Mesodermal cell (in vitro differentiated cells): ENCODE measurements at regions not wholly inside any gene's neighbourhood (a gene's known extent, or its start where the extent isn't known, plus 50 kb on each side); places are given as distances from the start of the nearest gene placed in this dataset.
"Not testable (repeated sequence)": the region's sequence is repeated elsewhere in the genome, so short reads cannot be mapped to it uniquely, and the experiment has no call there.

Source experiments
- H3K27ac ChIP-seq: 2 replicates; pipeline ENCODE4 v1.7.0; 2013; ENCODE audit warnings: mild to moderate bottlenecking, low read depth, low read length, moderate library complexity; ENCODE audit not compliant: severe bottlenecking
- H3K36me3 ChIP-seq: 2 replicates; pipeline ENCODE4 v1.7.1; 2013; ENCODE audit warnings: mild to moderate bottlenecking, low read length, moderate library complexity; ENCODE audit not compliant: control insufficient read depth, insufficient read depth
- H3K4me1 ChIP-seq: one replicate; pipeline ENCODE4 v1.7.1; 2013; ENCODE audit warnings: mild to moderate bottlenecking, low read length; ENCODE audit not compliant: insufficient read depth, control insufficient read depth, poor library complexity, severe bottlenecking
- H3K4me3 ChIP-seq: 2 replicates; pipeline ENCODE4 v1.7.0; 2013; ENCODE audit warnings: low read length, control low read depth, mild to moderate bottlenecking; ENCODE audit not compliant: insufficient read depth, poor library complexity, severe bottlenecking; ENCODE audit errors: extremely low read depth
- H3K9me3 ChIP-seq: 2 replicates; pipeline ENCODE4 v1.7.1; 2013; ENCODE audit warnings: mild to moderate bottlenecking, low read length, moderate library complexity; ENCODE audit not compliant: control insufficient read depth
- WGBS, 2 experiments: methylation state at CpG; one replicate each; pipeline ENCODE4 v1.1.5; 2013; ENCODE audit warnings: missing lambda C conversion rate in 2 of 2; ENCODE audit not compliant: insufficient coverage in 2 of 2; 5-methylcytosine and 5-hydroxymethylcytosine counted together

- WGBS, 2 experiments, result 92% methylated on average over 13 to 14 of the region's 14 CpGs
- no peak overlapping the region for H3K4me3 ChIP-seq
These were observed 582.2 kb downstream of the CETN3 start for GRCh38 chr5:89827359-89827758.

GRCh38 chr5:89826938-89827337 lies 582.6 kb downstream of the CETN3 start:
- WGBS, 2 experiments, result 94 to 100% methylated on average over 2 to 3 of the region's 8 CpGs
- no peaks in the 10 kb centered on the region for H3K4me1 ChIP-seq
- no peaks in the 10 kb centered on the region for H3K36me3 ChIP-seq
- no peak overlapping the region for H3K27ac ChIP-seq
- H3K9me3 ChIP-seq, result no peaks in the 10 kb centered on the region
- no peak overlapping the region for H3K4me3 ChIP-seq

More at GRCh38 chr5:89827359-89827758, 582.2 kb downstream of the CETN3 start:
- no peaks in the 10 kb centered on the region for H3K9me3 ChIP-seq
- no peak overlapping the region for H3K27ac ChIP-seq
- no peaks in the 10 kb centered on the region for H3K36me3 ChIP-seq
- no peaks in the 10 kb centered on the region for H3K4me1 ChIP-seq

DNA sequence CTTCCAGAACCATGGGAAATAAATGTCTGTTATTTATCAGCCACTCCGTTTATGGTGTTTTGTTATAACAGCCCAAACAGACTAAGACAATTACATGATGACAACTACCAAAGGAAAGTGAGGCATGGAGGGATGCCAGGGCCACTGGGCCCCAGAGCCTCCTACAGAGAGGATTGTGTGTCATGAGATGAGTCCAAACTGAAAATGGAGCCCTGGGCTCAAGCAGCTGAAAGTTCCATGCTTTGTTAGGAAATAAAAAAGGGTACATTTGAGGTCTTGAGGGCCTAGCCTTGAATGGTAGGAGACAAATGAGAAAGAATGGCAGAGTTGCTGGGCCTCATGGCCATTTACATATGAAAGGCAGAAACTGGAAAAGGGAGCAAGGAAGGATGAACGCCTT lies 586.5 kb downstream of the CETN3 start:
- Histone ChIP-seq H3K4me1 (no peaks in the 10 kb centered on the region), H3K27ac (no peak overlapping the region), H3K4me3 (no peak overlapping the region), H3K9me3 (no peaks in the 10 kb centered on the region), H3K36me3 (no peaks in the 10 kb centered on the region)
- WGBS, 2 experiments, result no CpG with 5 or more reads among the region's 2 CpGs

DNA sequence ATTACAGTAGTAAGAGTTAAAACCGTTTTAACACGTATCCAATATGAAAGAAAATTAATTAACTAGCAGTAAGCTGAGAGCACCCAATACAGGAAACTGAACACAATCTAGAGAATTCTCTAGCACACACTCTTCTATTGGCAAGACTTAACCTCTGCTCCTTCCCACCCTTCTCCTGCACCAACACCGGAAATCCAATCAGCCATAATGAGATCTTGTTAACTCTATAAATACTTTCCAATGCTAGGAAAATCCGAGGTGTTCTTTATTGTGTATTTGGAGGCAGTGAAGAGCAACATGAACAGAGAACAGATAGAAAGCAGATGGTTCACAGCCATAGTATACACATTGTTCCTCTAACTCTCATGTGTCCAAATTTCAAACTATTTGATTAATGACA lies 591.7 kb downstream of the CETN3 start:
- Histone ChIP-seq H3K27ac (no peak overlapping the region), H3K4me1 (no peaks in the 10 kb centered on the region), H3K36me3 (no peaks in the 10 kb centered on the region), H3K4me3 (no peak overlapping the region), H3K9me3 (no peaks in the 10 kb centered on the region)
- WGBS, 2 experiments, result 100% methylated on average over 1 of the region's 4 CpGs; no CpG with 5 or more reads in 1 of the 2 experiments

GRCh38 chr5:89816038-89816437 lies 593.5 kb downstream of the CETN3 start:
- Histone ChIP-seq H3K27ac (no peak overlapping the region), H3K9me3 (no peaks in the 10 kb centered on the region), H3K36me3 (no peaks in the 10 kb centered on the region), H3K4me1 (no peaks in the 10 kb centered on the region), H3K4me3 (no peak overlapping the region)
- WGBS, 2 experiments, result 86 to 100% methylated on average over 1 of the region's 2 CpGs

DNA sequence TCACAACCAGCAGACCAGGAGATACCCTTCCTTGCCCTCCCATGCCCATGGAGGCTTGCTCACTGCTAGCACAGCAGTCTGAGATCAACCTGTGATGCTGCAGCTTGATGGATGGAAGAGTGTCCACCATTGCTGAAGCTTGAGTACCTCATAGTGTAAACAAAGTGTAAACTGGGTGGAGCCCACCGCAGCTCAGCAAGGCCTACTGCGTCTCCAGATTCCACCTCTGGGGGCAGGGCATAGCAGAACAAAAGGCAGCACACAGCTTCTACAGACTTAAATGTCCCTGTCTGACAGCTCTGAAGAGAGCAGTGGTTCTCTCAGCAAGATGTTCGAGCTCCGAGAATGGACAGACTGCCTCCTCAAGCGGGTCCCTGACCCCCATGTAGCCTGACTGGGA lies 608.8 kb downstream of the CETN3 start:
- H3K9me3 ChIP-seq, H3K36me3 ChIP-seq, H3K4me1 ChIP-seq, H3K4me3 ChIP-seq, H3K27ac ChIP-seq: not testable (repeated sequence)
- 79 to 93% methylated on average over 5 of the region's 5 CpGs for WGBS, 2 experiments

GRCh38 chr5:89794504-89794903 lies 615.1 kb downstream of the CETN3 start:
- not testable (repeated sequence) for H3K9me3 ChIP-seq, H3K36me3 ChIP-seq, H3K4me3 ChIP-seq, H3K4me1 ChIP-seq, H3K27ac ChIP-seq
- WGBS, 2 experiments, result 87 to 96% methylated on average over 5 to 6 of the region's 6 CpGs

- H3K9me3 ChIP-seq, result peaks cover 16% of the 10 kb centered on the region
- H3K36me3 ChIP-seq, H3K4me3 ChIP-seq, H3K27ac ChIP-seq, H3K4me1 ChIP-seq: not testable (repeated sequence)
These were observed 629.8 kb downstream of the CETN3 start for GRCh38 chr5:89779734-89780133.

GRCh38 chr5:89777758-89778157 lies 631.8 kb downstream of the CETN3 start:
- 97% methylated on average over 13 of the region's 13 CpGs for WGBS, 2 experiments
- Histone ChIP-seq H3K36me3 (no peaks in the 10 kb centered on the region), H3K4me3 (no peak overlapping the region)

DNA sequence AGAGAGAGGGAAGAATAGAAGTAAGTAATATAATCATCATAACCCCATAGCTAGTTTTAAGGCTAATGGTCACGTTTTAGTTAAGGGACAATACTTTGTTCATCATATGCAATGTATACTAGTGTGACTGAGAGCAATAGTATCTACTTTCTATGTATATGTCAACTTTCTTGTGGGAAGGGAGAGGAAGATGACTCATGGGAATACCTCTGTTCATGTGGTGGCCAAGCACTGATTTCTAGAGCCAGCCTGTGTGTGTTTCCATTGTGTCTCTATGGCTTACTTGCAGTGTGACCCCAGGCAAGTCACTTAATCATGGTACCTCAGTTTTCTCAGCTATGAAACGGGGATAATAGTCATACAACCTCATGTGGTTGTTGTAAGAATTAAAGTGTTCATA lies 639.6 kb downstream of the CETN3 start:
- H3K9me3 ChIP-seq, result no peaks in the 10 kb centered on the region
- 88% methylated on average over 1 of the region's 2 CpGs; no CpG with 5 or more reads in 1 of the 2 experiments for WGBS, 2 experiments
- no peak overlapping the region for H3K27ac ChIP-seq
- no peaks in the 10 kb centered on the region for H3K4me1 ChIP-seq
- no peak overlapping the region for H3K4me3 ChIP-seq
- H3K36me3 ChIP-seq, result no peaks in the 10 kb centered on the region

More at GRCh38 chr5:89777758-89778157, 631.8 kb downstream of the CETN3 start:
- peaks cover 16% of the 10 kb centered on the region for H3K9me3 ChIP-seq
- no peaks in the 10 kb centered on the region for H3K4me1 ChIP-seq
- no peak overlapping the region for H3K27ac ChIP-seq

DNA sequence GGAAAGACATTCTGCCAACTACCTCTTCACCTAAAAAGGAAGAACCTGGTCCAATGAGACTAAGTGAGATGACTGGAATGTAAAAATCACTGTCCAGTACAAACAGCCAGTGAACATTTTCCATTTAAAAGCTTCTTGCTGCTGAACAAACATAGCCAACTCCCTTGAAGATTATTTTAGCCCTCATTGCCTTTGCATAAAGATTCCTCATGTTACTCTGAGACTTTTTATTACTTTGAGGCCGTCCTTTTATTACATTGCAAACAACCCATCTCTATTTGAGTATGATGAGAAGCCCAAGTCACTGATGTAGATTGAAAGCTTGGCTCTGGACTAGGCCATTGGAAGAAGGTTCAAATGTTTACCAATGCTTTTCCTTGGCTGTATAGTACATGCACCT lies 649.8 kb downstream of the CETN3 start:
- Histone ChIP-seq H3K27ac (no peak overlapping the region), H3K4me3 (no peak overlapping the region), H3K4me1 (no peaks in the 10 kb centered on the region), H3K9me3 (no peaks in the 10 kb centered on the region), H3K36me3 (no peaks in the 10 kb centered on the region)
- no CpG with 5 or more reads among the region's 1 CpG for WGBS, 2 experiments

DNA sequence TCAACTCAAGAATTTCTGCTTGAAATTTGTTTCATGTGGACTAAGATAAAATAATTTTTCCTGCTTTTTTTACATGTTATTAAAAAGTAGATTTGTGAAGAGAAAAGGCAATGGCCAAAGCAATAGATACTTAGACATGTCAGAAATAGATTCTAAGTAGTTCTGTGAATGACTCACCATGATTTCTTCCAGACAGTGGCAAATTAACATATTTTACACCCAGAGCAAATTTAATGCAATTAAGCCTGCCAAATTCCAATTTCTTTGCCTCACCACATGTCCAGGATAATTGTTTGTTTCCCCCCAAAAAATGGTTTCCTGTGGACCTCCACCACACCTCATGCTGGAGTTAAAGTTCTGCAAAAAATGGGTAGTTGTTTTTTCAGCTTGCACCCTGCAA lies 651.4 kb downstream of the CETN3 start:
- H3K4me1 ChIP-seq, result no peaks in the 10 kb centered on the region
- no peaks in the 10 kb centered on the region for H3K9me3 ChIP-seq
- no peak overlapping the region for H3K4me3 ChIP-seq
- H3K27ac ChIP-seq, result no peak overlapping the region
- no peaks in the 10 kb centered on the region for H3K36me3 ChIP-seq
